Astrocyte (in vitro differentiated cells and primary cell): ENCODE measurements at regions not wholly inside any gene's neighbourhood (a gene's known extent, or its start where the extent isn't known, plus 50 kb on each side); places are given as distances from the start of the nearest gene placed in this dataset.

Source experiments
- DNase-seq: peaks from one replicate; pipeline ENCODE4 v3.0.0-alpha.2; 2010; ENCODE audit warnings: low read depth
- FAIRE-seq: peaks from 2 replicates; lab custom pipeline; 2011; peaks lifted over from hg19 to GRCh38; lab: Jason Lieb, UNC
- H2AFZ ChIP-seq: 2 replicates; pipeline ENCODE4 v1.6.0; 2012; ENCODE audit warnings: low read depth, low read length, inconsistent platforms
- H3K27ac ChIP-seq: 2 replicates; pipeline ENCODE4 v1.5.1; 2011; ENCODE audit warnings: low read depth, low read length, inconsistent platforms
- H3K27me3 ChIP-seq: 2 replicates; pipeline ENCODE4 v1.6.0; 2011; ENCODE audit warnings: low read length, inconsistent platforms; ENCODE audit not compliant: insufficient read depth
- H3K36me3 ChIP-seq: 2 replicates; pipeline ENCODE4 v1.5.1; 2011; ENCODE audit warnings: low read length, inconsistent platforms; ENCODE audit not compliant: insufficient read depth
- H3K4me1 ChIP-seq: 2 replicates; pipeline ENCODE4 v1.5.1; 2011; ENCODE audit warnings: low read length, inconsistent platforms; ENCODE audit not compliant: insufficient read depth
- H3K4me2 ChIP-seq: 2 replicates; pipeline ENCODE4 v1.6.0; 2012; ENCODE audit warnings: low read length, inconsistent platforms
- H3K4me3 ChIP-seq: 2 replicates; pipeline ENCODE4 v1.5.1; 2011; ENCODE audit warnings: low read depth, mild to moderate bottlenecking, low read length, inconsistent platforms; ENCODE audit not compliant: insufficient read depth
- H3K79me2 ChIP-seq: 2 replicates; pipeline ENCODE4 v1.6.0; 2012; ENCODE audit warnings: mild to moderate bottlenecking, low read length, inconsistent platforms; ENCODE audit not compliant: insufficient read depth
- H3K9ac ChIP-seq: 2 replicates; pipeline ENCODE4 v1.6.0; 2012; ENCODE audit warnings: mild to moderate bottlenecking, low read length, inconsistent platforms
- H3K9me3 ChIP-seq: 2 replicates; pipeline ENCODE4 v1.5.1; 2012; ENCODE audit warnings: low read depth, mild to moderate bottlenecking, low read length, inconsistent platforms; ENCODE audit not compliant: insufficient read depth
- H4K20me1 ChIP-seq: 2 replicates; pipeline ENCODE4 v1.6.0; 2012; ENCODE audit warnings: low read length, inconsistent platforms; ENCODE audit not compliant: insufficient read depth
- H3K27ac Mint-ChIP-seq: one replicate; pipeline ENCODE4 v1.8.0; 2021; ENCODE audit warnings: mild to moderate bottlenecking, mixed read lengths; ENCODE audit not compliant: unreplicated experiment
- H3K27me3 Mint-ChIP-seq: one replicate; pipeline ENCODE4 v1.8.0; 2021; ENCODE audit warnings: low read depth, mixed read lengths; ENCODE audit not compliant: unreplicated experiment
- H3K36me3 Mint-ChIP-seq: one replicate; pipeline ENCODE4 v1.8.0; 2021; ENCODE audit warnings: low read depth, mixed read lengths; ENCODE audit not compliant: unreplicated experiment
- H3K4me1 Mint-ChIP-seq: one replicate; pipeline ENCODE4 v1.8.0; 2021; ENCODE audit warnings: low read depth, mixed read lengths; ENCODE audit not compliant: unreplicated experiment
- H3K4me3 Mint-ChIP-seq: one replicate; pipeline ENCODE4 v1.8.0; 2021; ENCODE audit warnings: mild to moderate bottlenecking, moderate library complexity, mixed read lengths; ENCODE audit not compliant: unreplicated experiment
- H3K9me3 Mint-ChIP-seq: one replicate; pipeline ENCODE4 v1.8.0; 2021; ENCODE audit warnings: mild to moderate bottlenecking, mixed read lengths; ENCODE audit not compliant: unreplicated experiment
- EZH2 ChIP-seq: IDR thresholded peaks from 2 replicates; pipeline ENCODE4 v1.6.1; 2012; ENCODE audit warnings: mild to moderate bottlenecking, low read length, inconsistent platforms; ENCODE audit not compliant: insufficient read depth
- TF ChIP-seq, protein P1 (sequence below): IDR thresholded peaks from 2 replicates; pipeline ENCODE4 v1.5.1; 2011; ENCODE audit warnings: low read depth, mild to moderate bottlenecking, inconsistent platforms, low read length, moderate library complexity; ENCODE audit not compliant: insufficient read depth

GRCh38 chr15:91668370-91668769, 185.1 kb upstream of the SLCO3A1 start:
- H3K4me1 Mint-ChIP-seq: no peaks in the 10 kb centered on the region
- no peaks in the 10 kb centered on the region for H3K4me1 ChIP-seq
- H3K9me3 Mint-ChIP-seq: peaks cover 2% of the 10 kb centered on the region
- no peak overlapping the region for H3K4me2 ChIP-seq
- H3K27ac Mint-ChIP-seq: no peak overlapping the region
- no peak overlapping the region for H3K4me3 Mint-ChIP-seq
- no peak overlapping the region for H3K4me3 ChIP-seq
- H3K9me3 ChIP-seq: no peaks in the 10 kb centered on the region
- H3K27ac ChIP-seq: no peak overlapping the region
- H4K20me1 ChIP-seq: no peaks in the 10 kb centered on the region
- H3K27me3 Mint-ChIP-seq: peaks cover 5% of the 10 kb centered on the region
- H3K79me2 ChIP-seq: no peaks in the 10 kb centered on the region
- no peaks in the 10 kb centered on the region for H3K27me3 ChIP-seq
- H2AFZ ChIP-seq: no peak overlapping the region
- H3K9ac ChIP-seq: no peak overlapping the region
- no peak for FAIRE-seq
- no peaks in the 10 kb centered on the region for H3K36me3 ChIP-seq
- no peaks in the 10 kb centered on the region for H3K36me3 Mint-ChIP-seq
- TF ChIP-seq, protein P1, sequence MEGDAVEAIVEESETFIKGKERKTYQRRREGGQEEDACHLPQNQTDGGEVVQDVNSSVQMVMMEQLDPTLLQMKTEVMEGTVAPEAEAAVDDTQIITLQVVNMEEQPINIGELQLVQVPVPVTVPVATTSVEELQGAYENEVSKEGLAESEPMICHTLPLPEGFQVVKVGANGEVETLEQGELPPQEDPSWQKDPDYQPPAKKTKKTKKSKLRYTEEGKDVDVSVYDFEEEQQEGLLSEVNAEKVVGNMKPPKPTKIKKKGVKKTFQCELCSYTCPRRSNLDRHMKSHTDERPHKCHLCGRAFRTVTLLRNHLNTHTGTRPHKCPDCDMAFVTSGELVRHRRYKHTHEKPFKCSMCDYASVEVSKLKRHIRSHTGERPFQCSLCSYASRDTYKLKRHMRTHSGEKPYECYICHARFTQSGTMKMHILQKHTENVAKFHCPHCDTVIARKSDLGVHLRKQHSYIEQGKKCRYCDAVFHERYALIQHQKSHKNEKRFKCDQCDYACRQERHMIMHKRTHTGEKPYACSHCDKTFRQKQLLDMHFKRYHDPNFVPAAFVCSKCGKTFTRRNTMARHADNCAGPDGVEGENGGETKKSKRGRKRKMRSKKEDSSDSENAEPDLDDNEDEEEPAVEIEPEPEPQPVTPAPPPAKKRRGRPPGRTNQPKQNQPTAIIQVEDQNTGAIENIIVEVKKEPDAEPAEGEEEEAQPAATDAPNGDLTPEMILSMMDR: no peak
- TF ChIP-seq EZH2: no peak
- DNase-seq: no peak

GRCh38 chr15:91670108-91670507, 183.4 kb upstream of the SLCO3A1 start:
- no peaks in the 10 kb centered on the region for H3K79me2 ChIP-seq
- H3K36me3 ChIP-seq: no peaks in the 10 kb centered on the region
- TF ChIP-seq EZH2: no peak
- TF ChIP-seq, protein P1: no peak
- no peak overlapping the region for H3K4me3 Mint-ChIP-seq
- no peak overlapping the region for H3K27ac ChIP-seq
- no peaks in the 10 kb centered on the region for H3K36me3 Mint-ChIP-seq
- H4K20me1 ChIP-seq: no peaks in the 10 kb centered on the region
- H3K9me3 ChIP-seq: peaks cover 2% of the 10 kb centered on the region
- DNase-seq (no peak), FAIRE-seq (no peak)
- no peak overlapping the region for H3K9ac ChIP-seq
- peaks cover 2% of the 10 kb centered on the region for H3K9me3 Mint-ChIP-seq
- H3K27me3 Mint-ChIP-seq: peaks cover 5% of the 10 kb centered on the region
- no peak overlapping the region for H3K4me2 ChIP-seq
- H3K4me3 ChIP-seq: no peak overlapping the region
- H3K27me3 ChIP-seq: no peaks in the 10 kb centered on the region
- H2AFZ ChIP-seq: no peak overlapping the region
- H3K4me1 ChIP-seq: no peaks in the 10 kb centered on the region
- H3K4me1 Mint-ChIP-seq: no peaks in the 10 kb centered on the region
- no peak overlapping the region for H3K27ac Mint-ChIP-seq

GRCh38 chr15:91678003-91678402, 175.5 kb upstream of the SLCO3A1 start:
- Histone ChIP-seq H3K4me3 (no peak overlapping the region), H3K9ac (no peak overlapping the region), H3K4me2 (no peak overlapping the region), H4K20me1 (no peaks in the 10 kb centered on the region), H3K9me3 (peaks cover 2% of the 10 kb centered on the region), H3K4me1 (no peaks in the 10 kb centered on the region), H3K27me3 (no peaks in the 10 kb centered on the region), H3K36me3 (no peaks in the 10 kb centered on the region), H2AFZ (no peak overlapping the region), H3K79me2 (no peaks in the 10 kb centered on the region), H3K27ac (no peak overlapping the region)
- Mint-ChIP-seq H3K27ac (no peak overlapping the region), H3K4me1 (no peaks in the 10 kb centered on the region), H3K9me3 (peaks cover 2% of the 10 kb centered on the region), H3K36me3 (no peaks in the 10 kb centered on the region), H3K4me3 (no peak overlapping the region), H3K27me3 (peaks cover 2% of the 10 kb centered on the region)
- FAIRE-seq: no peak
- no peak for DNase-seq
- TF ChIP-seq, protein P1: no peak
- TF ChIP-seq EZH2: no peak
